PFSK-1 (cell line): ENCODE measurements at regions not wholly inside any gene's neighbourhood (a gene's known extent, or its start where the extent isn't known, plus 50 kb on each side); places are given as distances from the start of the nearest gene placed in this dataset.

Experiments
- FOXP2 ChIP-seq: optimal IDR thresholded peaks from 2 replicates; pipeline ENCODE3; 2011; ENCODE audit warnings: borderline replicate concordance, control low read depth, inconsistent platforms; ENCODE audit not compliant: insufficient read depth; ENCODE audit errors: extremely low read length, extremely low read depth
- POLR2AphosphoS5 ChIP-seq: IDR thresholded peaks from 2 replicates; pipeline ENCODE4 v1.6.1; 2012; ENCODE audit warnings: low read depth, mild to moderate bottlenecking, control low read depth, low read length, moderate library complexity
- SIN3A ChIP-seq: IDR thresholded peaks from 2 replicates; pipeline ENCODE4 v1.6.1; 2012; ENCODE audit warnings: mild to moderate bottlenecking, low read length, moderate library complexity, borderline replicate concordance; ENCODE audit not compliant: insufficient read depth
- TAF1 ChIP-seq: IDR thresholded peaks from 2 replicates; pipeline ENCODE4 v1.6.1; 2012; ENCODE audit warnings: low read length, control low read depth, borderline replicate concordance; ENCODE audit not compliant: insufficient read depth
- TF ChIP-seq, protein P1 (sequence below), 2 experiments: IDR thresholded peaks; 2 replicates each; pipeline versions ENCODE4 v1.6.1 to v1.8.0; 2011 to 2012; ENCODE audit warnings: low read depth in 2 of 2, low read length in 2 of 2, control low read depth in 1 of 2, inconsistent platforms in 1 of 2, mild to moderate bottlenecking in 1 of 2, moderate library complexity in 1 of 2; ENCODE audit not compliant: insufficient read depth in 1 of 2

DNA sequence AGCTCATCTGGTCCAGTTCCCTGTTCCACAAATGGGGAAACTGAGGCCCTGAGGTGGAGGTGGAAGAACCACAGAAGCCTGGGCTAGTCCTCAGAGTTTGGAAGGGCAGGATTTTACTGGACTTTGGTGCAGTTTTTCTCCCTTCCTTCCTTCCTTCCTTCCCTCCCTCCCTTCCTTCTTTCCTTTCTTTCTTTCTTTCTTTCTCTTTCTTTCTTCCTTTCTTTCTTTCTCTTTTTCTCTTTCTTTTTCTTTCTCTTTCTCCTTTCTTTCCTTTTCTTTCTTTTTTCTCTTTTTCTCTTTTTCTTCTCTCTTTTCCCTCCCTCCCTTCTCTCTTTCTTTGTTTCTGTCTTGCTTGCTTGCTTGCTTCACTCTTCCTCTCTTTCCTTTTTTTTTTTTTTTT lies 95.7 kb upstream of the TBX3 start:
- TF ChIP-seq TAF1 (no peak), POLR2AphosphoS5 (no peak), FOXP2 (no peak), SIN3A (no peak)
- TF ChIP-seq, protein P1, sequence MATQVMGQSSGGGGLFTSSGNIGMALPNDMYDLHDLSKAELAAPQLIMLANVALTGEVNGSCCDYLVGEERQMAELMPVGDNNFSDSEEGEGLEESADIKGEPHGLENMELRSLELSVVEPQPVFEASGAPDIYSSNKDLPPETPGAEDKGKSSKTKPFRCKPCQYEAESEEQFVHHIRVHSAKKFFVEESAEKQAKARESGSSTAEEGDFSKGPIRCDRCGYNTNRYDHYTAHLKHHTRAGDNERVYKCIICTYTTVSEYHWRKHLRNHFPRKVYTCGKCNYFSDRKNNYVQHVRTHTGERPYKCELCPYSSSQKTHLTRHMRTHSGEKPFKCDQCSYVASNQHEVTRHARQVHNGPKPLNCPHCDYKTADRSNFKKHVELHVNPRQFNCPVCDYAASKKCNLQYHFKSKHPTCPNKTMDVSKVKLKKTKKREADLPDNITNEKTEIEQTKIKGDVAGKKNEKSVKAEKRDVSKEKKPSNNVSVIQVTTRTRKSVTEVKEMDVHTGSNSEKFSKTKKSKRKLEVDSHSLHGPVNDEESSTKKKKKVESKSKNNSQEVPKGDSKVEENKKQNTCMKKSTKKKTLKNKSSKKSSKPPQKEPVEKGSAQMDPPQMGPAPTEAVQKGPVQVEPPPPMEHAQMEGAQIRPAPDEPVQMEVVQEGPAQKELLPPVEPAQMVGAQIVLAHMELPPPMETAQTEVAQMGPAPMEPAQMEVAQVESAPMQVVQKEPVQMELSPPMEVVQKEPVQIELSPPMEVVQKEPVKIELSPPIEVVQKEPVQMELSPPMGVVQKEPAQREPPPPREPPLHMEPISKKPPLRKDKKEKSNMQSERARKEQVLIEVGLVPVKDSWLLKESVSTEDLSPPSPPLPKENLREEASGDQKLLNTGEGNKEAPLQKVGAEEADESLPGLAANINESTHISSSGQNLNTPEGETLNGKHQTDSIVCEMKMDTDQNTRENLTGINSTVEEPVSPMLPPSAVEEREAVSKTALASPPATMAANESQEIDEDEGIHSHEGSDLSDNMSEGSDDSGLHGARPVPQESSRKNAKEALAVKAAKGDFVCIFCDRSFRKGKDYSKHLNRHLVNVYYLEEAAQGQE (IDR thresholded peaks at IDR 0.05; ENCODE audit: insufficient read depth in 1 of 2, low read depth in 2 of 2, low read length in 2 of 2) = no peak
